ENCODE measurements at regions not wholly inside any gene's neighbourhood (a gene's known extent, or its start where the extent isn't known, plus 50 kb on each side); places are given as distances from the start of the nearest gene placed in this dataset.

- Histone ChIP-seq H3K4me2 (ENCODE audit: low read length) (no peak overlapping the region), H3K4me3 (replicated peaks in 1 of 2; ENCODE audit: low read depth in 1 of 2, low read length in 2 of 2) (no peak overlapping the region), H3K27me3 (ENCODE audit: insufficient read depth, low read length) (no peaks in the 10 kb centered on the region), H3K36me3 (ENCODE audit: control insufficient read depth in 1 of 2, insufficient read depth in 2 of 2, low read length in 2 of 2) (no peaks in the 10 kb centered on the region), H4K20me1 (ENCODE audit: insufficient read depth) (no peaks in the 10 kb centered on the region), H3K9me3 (ENCODE audit: control insufficient read depth in 1 of 2, insufficient read depth in 1 of 2, low read depth in 1 of 2, low read length in 2 of 2) (peaks cover 0 to 4% of the 10 kb centered on the region in 2 experiments; a peak in 1 of 4 replicates), H2AFZ (ENCODE audit: low read depth, low read length, poor library complexity, severe bottlenecking) (no peak overlapping the region), H3K9me2 (ENCODE audit: insufficient read depth) (no peaks in the 10 kb centered on the region), H3K27ac (ENCODE audit: low read depth, low read length) (no peak overlapping the region), H3K9ac (ENCODE audit: low read length) (no peak overlapping the region), H3K79me2 (ENCODE audit: insufficient read depth, low read length) (no peaks in the 10 kb centered on the region), H3K4me1 (ENCODE audit: control insufficient read depth in 1 of 2, insufficient read depth in 2 of 2, low read length in 2 of 2) (no peaks in the 10 kb centered on the region)
- intact Hi-C loops (cut with micrococcal nuclease) = no loop called here
- POLR2A ChIA-PET = no interaction called here
- CTCF ChIA-PET = no interaction called here
- no peak for DNase-seq (ENCODE audit: low read depth, low spot score)
- RAD21 ChIA-PET (ENCODE audit: low non-redundant PET in 1 of 2, low total read pairs in 2 of 2, uncharacterized antibody in 2 of 2, unreplicated experiment in 2 of 2) = no interaction called here
- TF ChIP-seq TCF7L2 (IDR thresholded peaks at IDR 0.05; ENCODE audit: borderline replicate concordance, extremely low read depth, insufficient read depth, insufficient read length) = no peak
- TF ChIP-seq CEBPB (IDR thresholded peaks at IDR 0.05; ENCODE audit: low read depth) = no peak
- no peak for TF ChIP-seq FOSL1 (IDR thresholded peaks at IDR 0.05; ENCODE audit: low read depth)
- TF ChIP-seq EGR1 (IDR thresholded peaks at IDR 0.05; ENCODE audit: low read depth) = no peak
- TF ChIP-seq CBX3 (IDR thresholded peaks at IDR 0.05; ENCODE audit: low read depth) = no peak
- TF ChIP-seq CTCF (IDR thresholded peaks at IDR 0.05 in 2 of 3, conservative IDR thresholded peaks at IDR 0.05 in 1 of 3; ENCODE audit: borderline replicate concordance in 1 of 3, insufficient read depth in 1 of 3, low read depth in 2 of 3, low read length in 2 of 3) = no peak
- BruUV-seq (replicated peaks) = no TSS peak
- no peak for ATAC-seq
Observed at GRCh38 chr13:103283451-103283820, 217.2 kb upstream of the SLC10A2 start.

GRCh38 chr13:103282571-103283450 lies 216.6 kb upstream of the SLC10A2 start:
- TF ChIP-seq REST (IDR thresholded peaks at IDR 0.05; ENCODE audit: low read depth) = no peak
- no peak for TF ChIP-seq SIN3A (IDR thresholded peaks at IDR 0.05; ENCODE audit: low read depth)
- TF ChIP-seq EZH2 (IDR thresholded peaks at IDR 0.05) = no peak
- TF ChIP-seq SRF (IDR thresholded peaks at IDR 0.05; ENCODE audit: low read depth) = no peak
- no peak for TF ChIP-seq EGR1 (IDR thresholded peaks at IDR 0.05; ENCODE audit: low read depth)
- TF ChIP-seq RAD21 (IDR thresholded peaks at IDR 0.05; ENCODE audit: low read depth) = no peak
- no peak for TF ChIP-seq POLR2AphosphoS5 (IDR thresholded peaks at IDR 0.05; ENCODE audit: low read depth, low read length)
- no peak for TF ChIP-seq ATF3 (IDR thresholded peaks at IDR 0.05)
- no peak for TF ChIP-seq FOSL1 (IDR thresholded peaks at IDR 0.05; ENCODE audit: low read depth)
- no peak for TF ChIP-seq SP1 (IDR thresholded peaks at IDR 0.05; ENCODE audit: low read depth)
- Histone ChIP-seq H3K9me2 (ENCODE audit: insufficient read depth) (no peaks in the 10 kb centered on the region), H3K9ac (ENCODE audit: low read length) (no peak overlapping the region), H3K9me3 (ENCODE audit: control insufficient read depth in 1 of 2, insufficient read depth in 1 of 2, low read depth in 1 of 2, low read length in 2 of 2) (peaks cover 0 to 4% of the 10 kb centered on the region in 2 experiments; a peak in 2 of 4 replicates), H3K27ac (ENCODE audit: low read depth, low read length) (no peak overlapping the region), H3K79me2 (ENCODE audit: insufficient read depth, low read length) (no peaks in the 10 kb centered on the region), H3K36me3 (ENCODE audit: control insufficient read depth in 1 of 2, insufficient read depth in 2 of 2, low read length in 2 of 2) (no peaks in the 10 kb centered on the region), H2AFZ (ENCODE audit: low read depth, low read length, poor library complexity, severe bottlenecking) (no peak overlapping the region), H3K27me3 (ENCODE audit: insufficient read depth, low read length) (no peaks in the 10 kb centered on the region), H4K20me1 (ENCODE audit: insufficient read depth) (no peaks in the 10 kb centered on the region), H3K4me3 (replicated peaks in 1 of 2; ENCODE audit: low read depth in 1 of 2, low read length in 2 of 2) (no peak overlapping the region), H3K4me1 (ENCODE audit: control insufficient read depth in 1 of 2, insufficient read depth in 2 of 2, low read length in 2 of 2) (no peaks in the 10 kb centered on the region), H3K4me2 (ENCODE audit: low read length) (no peak overlapping the region)
- ChIA-PET RAD21 (ENCODE audit: low non-redundant PET in 1 of 2, low total read pairs in 2 of 2, uncharacterized antibody in 2 of 2, unreplicated experiment in 2 of 2) (no interaction called here), CTCF (no interaction called here), POLR2A (no interaction called here)
- intact Hi-C loops (cut with micrococcal nuclease) = no loop called here
- DNase-seq (ENCODE audit: low read depth, low spot score) = no peak
- BruUV-seq (replicated peaks) = no TSS peak
- no peak for ATAC-seq

All from HCT116 (cell line).